KOPT-K1 (cell line): ENCODE measurements at regions not wholly inside any gene's neighbourhood (a gene's known extent, or its start where the extent isn't known, plus 50 kb on each side); places are given as distances from the start of the nearest gene placed in this dataset.

Source experiments
- H3K27ac ChIP-seq: fragments of 200-600 bp; sonication (generic); 2 replicates; pipeline ENCODE4 v1.5.1; 2016; ENCODE audit warnings: antibody characterized with exemption, mild to moderate bottlenecking, low read depth, low read length; ENCODE audit not compliant: poor library complexity, severe bottlenecking
- H3K36me3 ChIP-seq: fragments of 200-600 bp; sonication (generic); 2 replicates; pipeline ENCODE4 v1.5.1; 2017; ENCODE audit warnings: antibody characterized with exemption, mild to moderate bottlenecking, low read length, moderate library complexity; ENCODE audit not compliant: insufficient read depth
- H3K9me3 ChIP-seq: fragments of 200-600 bp; sonication (generic); 2 replicates; pipeline ENCODE4 v1.5.1; 2017; ENCODE audit warnings: antibody characterized with exemption, low read length, mild to moderate bottlenecking; ENCODE audit not compliant: insufficient read depth, poor library complexity, severe bottlenecking

- no peak overlapping the region for H3K27ac ChIP-seq
- no peaks in the 10 kb centered on the region for H3K36me3 ChIP-seq
- no peaks in the 10 kb centered on the region for H3K9me3 ChIP-seq
Measured at GRCh38 chr2:145078923-145079322, 559.0 kb upstream of the ZEB2 start.

- Histone ChIP-seq H3K9me3 (no peaks in the 10 kb centered on the region), H3K36me3 (no peaks in the 10 kb centered on the region), H3K27ac (no peak overlapping the region)
Measured at GRCh38 chr2:145076085-145076484, 556.2 kb upstream of the ZEB2 start.

DNA sequence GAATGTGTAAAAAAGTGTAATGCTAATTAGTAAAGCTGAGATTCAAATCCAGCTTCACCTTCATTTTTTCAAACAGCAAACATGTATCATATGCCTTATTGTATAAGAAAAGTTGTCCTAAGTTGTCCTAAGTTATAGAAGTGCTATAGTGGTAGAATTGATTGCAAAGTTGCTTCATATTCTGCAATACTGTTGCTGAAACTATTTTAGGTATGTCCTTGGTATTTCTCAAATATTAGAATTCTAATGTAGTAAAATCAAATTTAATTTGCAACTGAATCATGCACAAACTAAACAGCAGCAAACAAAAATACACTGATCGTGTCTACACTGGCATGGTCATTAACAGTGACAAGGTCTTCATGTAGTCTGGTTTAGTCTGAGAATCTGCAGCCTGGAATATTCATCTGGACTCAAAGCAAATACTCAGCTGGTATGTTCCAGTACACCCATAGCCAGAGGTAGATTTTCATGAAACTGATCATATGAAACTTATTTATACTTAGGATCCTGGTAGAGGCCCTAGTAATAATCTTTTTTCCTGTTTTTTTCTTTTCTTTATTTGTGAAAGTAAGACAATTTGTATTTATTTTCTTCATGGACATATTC lies 555.6 kb upstream of the ZEB2 start:
- H3K27ac ChIP-seq, result no peak overlapping the region
- H3K36me3 ChIP-seq, result no peaks in the 10 kb centered on the region
- H3K9me3 ChIP-seq, result no peaks in the 10 kb centered on the region

- Histone ChIP-seq H3K27ac (no peak overlapping the region), H3K36me3 (no peaks in the 10 kb centered on the region), H3K9me3 (no peaks in the 10 kb centered on the region)
Measured at GRCh38 chr2:145070703-145071102, 550.8 kb upstream of the ZEB2 start.

GRCh38 chr2:145068509-145068908 lies 548.6 kb upstream of the ZEB2 start:
- Histone ChIP-seq H3K27ac (no peak overlapping the region), H3K9me3 (no peaks in the 10 kb centered on the region), H3K36me3 (no peaks in the 10 kb centered on the region)

GRCh38 chr2:145067549-145068030 lies 547.7 kb upstream of the ZEB2 start:
- no peaks in the 10 kb centered on the region for H3K9me3 ChIP-seq
- H3K27ac ChIP-seq, result no peak overlapping the region

DNA sequence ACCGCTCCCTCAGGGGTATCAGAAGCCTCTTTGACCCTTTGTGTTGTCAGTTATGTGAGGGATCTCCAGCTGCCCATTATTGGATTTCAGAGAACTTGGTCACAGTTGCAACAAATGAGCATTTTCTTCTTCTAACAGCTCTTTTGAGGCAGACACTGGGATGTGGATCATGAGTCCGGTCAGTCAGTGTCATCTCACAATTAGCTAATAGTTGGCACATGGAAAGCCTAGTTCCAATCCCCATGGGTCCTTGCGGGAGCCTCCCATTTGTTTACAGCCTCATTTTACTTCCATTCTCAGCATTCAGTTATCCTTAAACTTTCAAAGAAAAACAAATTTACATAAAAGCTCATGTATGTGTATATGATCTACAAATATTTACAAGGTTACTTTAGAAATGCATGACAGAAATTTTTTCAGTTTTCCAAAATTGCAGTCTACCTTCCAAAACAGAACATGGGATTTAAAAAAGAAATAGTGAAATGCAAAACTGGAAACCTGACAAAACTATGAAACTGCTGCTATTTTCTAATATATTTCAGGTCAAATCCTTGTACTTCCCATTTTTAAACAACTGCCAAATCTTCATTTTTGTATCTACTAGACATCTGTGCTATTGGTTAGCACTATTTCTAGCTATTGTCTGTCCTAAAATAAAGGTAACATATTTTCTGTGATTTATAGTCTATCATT lies 547.1 kb upstream of the ZEB2 start:
- H3K9me3 ChIP-seq, result no peaks in the 10 kb centered on the region
- H3K27ac ChIP-seq, result no peak overlapping the region

More at GRCh38 chr2:145067549-145068030, 547.7 kb upstream of the ZEB2 start:
- no peaks in the 10 kb centered on the region for H3K36me3 ChIP-seq

GRCh38 chr2:145066151-145066661 lies 546.3 kb upstream of the ZEB2 start:
- H3K27ac ChIP-seq, result no peak overlapping the region
- H3K36me3 ChIP-seq, result no peaks in the 10 kb centered on the region
- no peaks in the 10 kb centered on the region for H3K9me3 ChIP-seq

More for the DNA sequence above, 547.1 kb upstream of the ZEB2 start:
- H3K36me3 ChIP-seq, result no peaks in the 10 kb centered on the region

GRCh38 chr2:145065342-145065741 lies 545.4 kb upstream of the ZEB2 start:
- H3K9me3 ChIP-seq, result no peaks in the 10 kb centered on the region
- H3K36me3 ChIP-seq, result no peaks in the 10 kb centered on the region
- no peak overlapping the region for H3K27ac ChIP-seq

GRCh38 chr2:145064511-145064910 lies 544.6 kb upstream of the ZEB2 start:
- H3K9me3 ChIP-seq, result no peaks in the 10 kb centered on the region
- H3K27ac ChIP-seq, result no peak overlapping the region
- H3K36me3 ChIP-seq, result no peaks in the 10 kb centered on the region

- Histone ChIP-seq H3K9me3 (no peaks in the 10 kb centered on the region), H3K27ac (no peak overlapping the region), H3K36me3 (no peaks in the 10 kb centered on the region)
Measured at GRCh38 chr2:145060876-145061275, 541.0 kb upstream of the ZEB2 start.

GRCh38 chr2:145059914-145060313 lies 540.0 kb upstream of the ZEB2 start:
- Histone ChIP-seq H3K9me3 (no peaks in the 10 kb centered on the region), H3K36me3 (no peaks in the 10 kb centered on the region), H3K27ac (no peak overlapping the region)

- H3K27ac ChIP-seq, result no peak overlapping the region
- no peaks in the 10 kb centered on the region for H3K36me3 ChIP-seq
- H3K9me3 ChIP-seq, result no peaks in the 10 kb centered on the region
Measured at GRCh38 chr2:145059343-145059742, 539.4 kb upstream of the ZEB2 start.

DNA sequence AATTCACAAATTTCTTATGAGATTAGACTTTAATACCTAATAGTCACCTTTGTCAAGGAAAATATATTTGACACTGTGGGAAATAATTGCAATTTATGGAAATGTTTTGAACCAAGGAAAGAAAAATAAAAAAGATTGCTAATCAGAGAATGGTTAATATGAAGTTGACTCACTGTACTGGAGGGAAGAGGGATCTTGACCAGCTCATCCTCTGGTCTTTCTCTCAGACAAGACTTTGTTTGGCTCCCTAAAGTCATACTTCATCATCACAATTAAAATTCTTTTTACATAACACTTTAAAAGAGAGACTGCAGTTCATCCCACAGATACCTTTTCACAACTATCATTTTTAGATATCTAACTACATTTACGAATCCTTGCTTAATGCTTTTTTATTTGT lies 538.5 kb upstream of the ZEB2 start:
- H3K36me3 ChIP-seq, result no peaks in the 10 kb centered on the region
- no peak overlapping the region for H3K27ac ChIP-seq
- H3K9me3 ChIP-seq, result no peaks in the 10 kb centered on the region

DNA sequence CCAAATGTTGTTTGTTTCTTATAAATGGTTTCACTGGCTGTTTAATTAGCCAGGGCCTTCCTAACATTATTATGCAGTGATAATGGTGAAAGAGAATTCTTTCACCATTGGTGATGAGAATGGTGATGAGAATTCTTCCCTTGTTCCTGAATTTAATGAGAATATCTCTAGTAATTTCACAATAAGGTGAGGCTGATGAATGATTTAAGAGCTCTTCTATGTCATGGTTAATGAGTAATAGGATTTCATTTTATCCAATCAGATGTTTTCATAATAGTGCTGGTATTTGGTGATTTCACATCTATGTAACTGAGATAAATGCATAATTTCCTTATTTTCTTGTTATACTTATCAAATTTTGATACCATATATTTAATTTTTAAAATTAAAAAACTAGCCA lies 535.7 kb upstream of the ZEB2 start:
- no peaks in the 10 kb centered on the region for H3K36me3 ChIP-seq
- no peaks in the 10 kb centered on the region for H3K9me3 ChIP-seq
- H3K27ac ChIP-seq, result no peak overlapping the region

DNA sequence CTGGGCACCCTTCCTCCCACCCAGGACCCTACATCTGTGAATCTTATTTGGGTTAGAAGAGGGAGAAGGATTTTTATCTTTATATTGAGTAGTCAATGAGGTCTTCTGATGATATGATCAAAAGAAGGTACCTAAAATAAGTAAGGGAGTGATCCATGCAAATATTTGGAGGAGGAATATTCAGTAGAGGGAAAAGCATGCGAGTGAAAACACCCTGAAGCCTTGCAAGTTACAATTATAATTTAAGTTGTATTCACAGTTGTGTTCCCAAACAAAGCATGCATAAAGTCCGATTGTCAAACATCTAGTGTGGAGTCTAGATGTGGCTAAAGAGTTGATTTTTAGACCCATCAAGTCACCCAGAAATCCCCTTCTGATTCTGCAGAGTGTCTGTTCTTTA lies 530.2 kb upstream of the ZEB2 start:
- no peaks in the 10 kb centered on the region for H3K36me3 ChIP-seq
- no peaks in the 10 kb centered on the region for H3K9me3 ChIP-seq
- H3K27ac ChIP-seq, result no peak overlapping the region
